Prostate gland (tissue), 2 donors: ENCODE measurements at regions not wholly inside any gene's neighbourhood (a gene's known extent, or its start where the extent isn't known, plus 50 kb on each side); places are given as distances from the start of the nearest gene placed in this dataset.

Source experiments
- DNase-seq: peaks from one replicate; pipeline ENCODE4 v3.0.0-alpha.2; 2019; ENCODE audit warnings: low spot score
- H3K27ac ChIP-seq, 2 donors: fragments of 200-600 bp; sonication (generic); 2 replicates each; pipeline ENCODE4 v1.5.1; 2017 to 2019
- H3K27me3 ChIP-seq: fragments of 200-600 bp; sonication (generic); replicated peaks from 2 replicates; pipeline ENCODE4 v1.5.1; 2019; ENCODE audit not compliant: insufficient read depth
- H3K36me3 ChIP-seq, 2 donors: fragments of 200-600 bp; sonication (generic); 1 replicate in 1 of 2; 2 replicates in 1 of 2; pipeline versions ENCODE4 v1.5.1 to v1.8.1; 2017 to 2019
- H3K4me1 ChIP-seq: fragments of 200-600 bp; sonication (generic); replicated peaks from 2 replicates; pipeline ENCODE4 v1.5.1; 2019
- H3K4me3 ChIP-seq, 2 donors: fragments of 200-600 bp; sonication (generic); 2 replicates each; pipeline ENCODE4 v1.5.1; 2017 to 2019
- H3K9me3 ChIP-seq: fragments of 200-600 bp; sonication (generic); 2 replicates; pipeline ENCODE4 v1.5.1; 2017
- CTCF ChIP-seq, 4 experiments: fragments of 200-600 bp in 2 of 4; fragments of 450-650 bp in 2 of 4; sonication (generic) in 2 of 4; IDR thresholded peaks; 1 replicate in 3 of 4; 2 replicates in 1 of 4; pipeline ENCODE4 v1.5.1; 2016 to 2019; ENCODE audit warnings: antibody characterized with exemption in 4 of 4, mild to moderate bottlenecking in 2 of 4, moderate library complexity in 2 of 4
- POLR2A ChIP-seq: fragments of 450-650 bp; IDR thresholded peaks from one replicate; pipeline ENCODE4 v1.6.1; 2016; ENCODE audit warnings: antibody characterized with exemption, mild to moderate bottlenecking
- POLR2AphosphoS5 ChIP-seq: sonication (generic); formaldehyde crosslinking; IDR thresholded peaks from one replicate; pipeline ENCODE4 v1.6.1; 2017; ENCODE audit warnings: antibody characterized with exemption
- WGBS: methylation state at CpG from one replicate; pipeline ENCODE4 v1.1.5; 2018; 5-methylcytosine and 5-hydroxymethylcytosine counted together
- intact Hi-C: fragments of 100-400 bp; cut with DNase I; formaldehyde crosslinking; loops from one replicate; pipeline ENCODE4 v1.14.2; 2022

DNA sequence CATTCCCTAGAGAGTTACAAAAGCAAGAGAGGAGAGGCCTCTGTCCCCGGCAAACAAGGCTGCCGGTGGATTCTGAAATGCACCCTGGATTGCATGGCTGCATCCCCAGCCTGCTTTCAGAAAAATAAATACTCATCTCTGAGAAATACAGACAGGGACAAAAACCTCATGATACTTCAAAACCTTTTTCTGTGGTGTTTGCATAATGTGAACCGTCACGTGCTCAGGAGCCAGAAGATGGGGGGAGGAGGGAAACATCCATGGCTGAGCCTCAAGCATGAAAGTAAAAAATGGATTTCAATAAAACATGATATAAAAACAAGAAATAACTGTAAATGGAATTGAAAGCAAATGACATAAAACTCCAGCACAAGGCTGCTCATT lies 198.5 kb upstream of the NCAM1 start:
- Histone ChIP-seq H3K27ac (no peak overlapping the region), H3K9me3 (no peaks in the 10 kb centered on the region), H3K27me3 (no peaks in the 10 kb centered on the region), H3K36me3 (no peaks in the 10 kb centered on the region), H3K4me3 (no peak overlapping the region), H3K4me1 (no peaks in the 10 kb centered on the region)
- TF ChIP-seq CTCF (IDR thresholded peaks at IDR 0.05) (no peak), POLR2AphosphoS5 (no peak), POLR2A (no peak)
- intact Hi-C loops = no loop called here
- DNase-seq = no peak
- 36% methylated on average over 4 of the region's 4 CpGs for WGBS

GRCh38 chr11:112765337-112765736 lies 195.9 kb upstream of the NCAM1 start:
- no peaks in the 10 kb centered on the region for H3K4me1 ChIP-seq
- no peaks in the 10 kb centered on the region for H3K9me3 ChIP-seq
- TF ChIP-seq POLR2AphosphoS5 (no peak), POLR2A (no peak), CTCF (IDR thresholded peaks at IDR 0.05) (no peak)
- H3K27me3 ChIP-seq = no peaks in the 10 kb centered on the region
- no peak for DNase-seq
- 91% methylated on average over 5 of the region's 5 CpGs for WGBS
- no peak overlapping the region for H3K27ac ChIP-seq
- H3K4me3 ChIP-seq = no peak overlapping the region
- intact Hi-C loops = no loop called here
- no peaks in the 10 kb centered on the region for H3K36me3 ChIP-seq

- no peaks in the 10 kb centered on the region for H3K27me3 ChIP-seq
- WGBS = 36% methylated on average over 5 of the region's 5 CpGs
- TF ChIP-seq POLR2A (no peak), CTCF (IDR thresholded peaks at IDR 0.05) (no peak), POLR2AphosphoS5 (no peak)
- H3K27ac ChIP-seq = no peak overlapping the region
- no peaks in the 10 kb centered on the region for H3K36me3 ChIP-seq
- DNase-seq = no peak
- no peaks in the 10 kb centered on the region for H3K4me1 ChIP-seq
- no peaks in the 10 kb centered on the region for H3K9me3 ChIP-seq
- H3K4me3 ChIP-seq = no peak overlapping the region
- intact Hi-C loops = no loop called here
Measured at GRCh38 chr11:112769170-112769569, 192.1 kb upstream of the NCAM1 start.

DNA sequence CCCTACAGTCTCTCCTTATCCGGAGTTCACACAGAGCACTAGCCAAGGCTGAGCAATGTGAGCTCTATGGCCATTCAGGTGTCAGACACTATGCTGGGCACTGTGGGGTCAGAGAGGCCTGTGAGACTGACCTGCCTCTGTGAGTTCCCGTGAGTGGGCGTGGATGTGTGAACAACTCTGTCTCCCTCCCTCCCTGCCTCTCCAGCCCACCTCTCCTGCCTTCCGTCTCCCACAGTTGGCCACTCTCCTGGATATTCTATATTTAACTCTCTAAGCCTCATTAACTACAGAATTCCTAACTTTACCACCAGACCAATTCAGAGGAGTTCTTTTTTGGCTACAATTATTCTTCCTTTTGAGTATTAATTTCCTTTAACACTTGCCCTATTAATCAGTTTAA lies 191.6 kb upstream of the NCAM1 start:
- H3K4me1 ChIP-seq = no peaks in the 10 kb centered on the region
- TF ChIP-seq POLR2A = no peak
- H3K27me3 ChIP-seq = no peaks in the 10 kb centered on the region
- H3K36me3 ChIP-seq = no peaks in the 10 kb centered on the region
- 61% methylated on average over 4 of the region's 4 CpGs for WGBS
- intact Hi-C loops = no loop called here
- no peaks in the 10 kb centered on the region for H3K9me3 ChIP-seq
- no peak for DNase-seq
- H3K27ac ChIP-seq = no peak overlapping the region
- no peak overlapping the region for H3K4me3 ChIP-seq

DNA sequence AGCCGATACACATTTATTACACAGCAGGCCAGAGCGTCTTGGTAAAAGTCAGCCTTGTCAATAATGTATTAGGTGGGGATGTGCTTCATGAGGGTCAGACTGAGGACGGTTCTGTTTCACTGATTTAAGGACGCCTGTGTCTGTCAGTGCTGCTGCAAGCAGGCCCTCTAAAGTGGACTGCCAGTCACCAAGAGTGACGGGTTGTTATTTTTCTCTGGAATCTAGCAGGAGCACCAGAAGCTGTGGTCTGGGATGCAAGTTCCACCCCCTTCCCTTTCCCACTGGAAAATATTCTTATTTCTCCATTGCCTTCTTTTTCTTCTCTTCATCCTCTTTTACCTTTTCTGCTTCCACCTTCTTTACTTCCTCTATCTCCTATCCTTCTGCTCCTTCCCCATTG lies 191.2 kb upstream of the NCAM1 start:
- H3K4me1 ChIP-seq = no peaks in the 10 kb centered on the region
- intact Hi-C loops = no loop called here
- H3K27me3 ChIP-seq = no peaks in the 10 kb centered on the region
- WGBS = 82% methylated on average over 5 of the region's 5 CpGs
- TF ChIP-seq CTCF (IDR thresholded peaks at IDR 0.05) (no peak), POLR2A (no peak), POLR2AphosphoS5 (no peak)
- no peak for DNase-seq
- H3K9me3 ChIP-seq = no peaks in the 10 kb centered on the region
- no peaks in the 10 kb centered on the region for H3K36me3 ChIP-seq
- no peak overlapping the region for H3K4me3 ChIP-seq
- H3K27ac ChIP-seq = no peak overlapping the region
